GM12801 (cell line): ENCODE measurements at regions not wholly inside any gene's neighbourhood (a gene's known extent, or its start where the extent isn't known, plus 50 kb on each side); places are given as distances from the start of the nearest gene placed in this dataset.

Experiments used
- CTCF ChIP-seq: IDR thresholded peaks from one replicate; pipeline ENCODE4 v1.5.1; 2011; ENCODE audit warnings: control low read depth; ENCODE audit not compliant: insufficient read length; ENCODE audit errors: extremely low read depth

- no peak for TF ChIP-seq CTCF
These were observed 63.5 kb upstream of the FDX1 start for GRCh38 chr11:110366291-110366690.

GRCh38 chr11:110367571-110367970 lies 62.2 kb upstream of the FDX1 start:
- TF ChIP-seq CTCF, result no peak

- no peak for TF ChIP-seq CTCF
These were observed 58.7 kb upstream of the FDX1 start for GRCh38 chr11:110371084-110371483.

GRCh38 chr11:110373051-110373702 lies 56.6 kb upstream of the FDX1 start:
- TF ChIP-seq CTCF, result no peak

- no peak for TF ChIP-seq CTCF
These were observed 54.8 kb upstream of the FDX1 start for GRCh38 chr11:110374921-110375320.

- no peak for TF ChIP-seq CTCF
These were observed 54.4 kb upstream of the FDX1 start for GRCh38 chr11:110375351-110375750.

GRCh38 chr11:110376021-110376420 lies 53.7 kb upstream of the FDX1 start:
- no peak for TF ChIP-seq CTCF
